ENCODE measurements at regions not wholly inside any gene's neighbourhood (a gene's known extent, or its start where the extent isn't known, plus 50 kb on each side); places are given as distances from the start of the nearest gene placed in this dataset.

DNA sequence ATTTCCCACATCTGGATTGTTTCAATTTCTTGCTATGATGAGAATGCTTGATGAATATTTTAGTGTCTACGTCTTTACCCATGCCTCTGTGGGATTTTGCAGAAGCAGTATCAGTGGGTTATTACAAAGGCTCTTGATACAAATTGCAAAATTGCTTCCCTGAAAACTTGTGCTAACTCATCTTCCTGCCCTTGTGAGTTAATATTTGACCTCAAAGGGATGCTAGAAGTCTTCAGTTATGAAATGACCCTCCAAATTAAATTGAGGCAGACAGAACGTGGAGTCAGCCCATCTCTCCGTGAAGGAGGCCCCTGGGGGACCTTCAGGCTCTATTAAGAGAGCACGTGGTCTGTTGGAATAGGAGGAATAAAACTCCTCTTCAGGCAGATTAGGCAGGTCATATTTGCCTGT is 239.2 kb upstream of the HS6ST1 start:
- no peaks in the 10 kb centered on the region for H3K27me3 ChIP-seq (ENCODE audit: control insufficient read depth in 1 of 2, insufficient read depth in 2 of 2, low read length in 2 of 2)
- no peak overlapping the region for H3K27ac ChIP-seq (ENCODE audit: low read depth in 2 of 2, low read length in 1 of 2)
- peaks cover 0 to under 1% of the 10 kb centered on the region in 2 donors for H3K4me1 ChIP-seq (ENCODE audit: control insufficient read depth in 2 of 2, insufficient read depth in 2 of 2, low read length in 1 of 2)
- H3K9me3 ChIP-seq (ENCODE audit: control insufficient read depth in 2 of 2, insufficient read depth in 1 of 2, low read depth in 1 of 2, low read length in 1 of 2) = no peaks in the 10 kb centered on the region
- no peak overlapping the region for H3K4me3 ChIP-seq (ENCODE audit: low read depth in 1 of 2, low read length in 2 of 2)
- WGBS, 2 donors = 33 to 49% methylated on average over 4 of the region's 4 CpGs
- H3K36me3 ChIP-seq (ENCODE audit: control insufficient read depth in 2 of 2, insufficient read depth in 2 of 2, low read length in 1 of 2) = no peaks in the 10 kb centered on the region

DNA sequence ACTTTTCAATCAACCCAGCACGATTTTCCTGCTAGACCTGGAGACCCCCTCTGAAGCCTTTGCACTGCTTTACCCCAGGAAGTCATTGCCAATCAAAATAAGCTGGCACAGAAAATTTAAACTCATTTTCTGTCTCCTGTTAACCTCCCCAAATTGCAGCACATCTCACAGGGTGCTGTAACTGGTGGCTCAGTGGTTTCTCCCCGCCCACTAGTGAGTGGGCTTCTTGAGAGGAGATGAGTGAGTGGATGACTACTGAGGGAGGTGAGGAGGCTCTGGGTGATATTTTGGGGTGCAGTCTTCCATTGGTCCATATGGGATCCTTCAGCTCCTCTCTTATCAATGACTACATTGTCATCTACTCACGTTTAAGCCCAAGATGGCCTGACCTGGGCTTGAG is 239.8 kb upstream of the HS6ST1 start:
- Histone ChIP-seq H3K27ac (ENCODE audit: low read depth in 2 of 2, low read length in 1 of 2) (no peak overlapping the region), H3K27me3 (ENCODE audit: control insufficient read depth in 1 of 2, insufficient read depth in 2 of 2, low read length in 2 of 2) (no peaks in the 10 kb centered on the region)
- WGBS, 2 donors = 67 to 74% methylated on average over 3 of the region's 3 CpGs

DNA sequence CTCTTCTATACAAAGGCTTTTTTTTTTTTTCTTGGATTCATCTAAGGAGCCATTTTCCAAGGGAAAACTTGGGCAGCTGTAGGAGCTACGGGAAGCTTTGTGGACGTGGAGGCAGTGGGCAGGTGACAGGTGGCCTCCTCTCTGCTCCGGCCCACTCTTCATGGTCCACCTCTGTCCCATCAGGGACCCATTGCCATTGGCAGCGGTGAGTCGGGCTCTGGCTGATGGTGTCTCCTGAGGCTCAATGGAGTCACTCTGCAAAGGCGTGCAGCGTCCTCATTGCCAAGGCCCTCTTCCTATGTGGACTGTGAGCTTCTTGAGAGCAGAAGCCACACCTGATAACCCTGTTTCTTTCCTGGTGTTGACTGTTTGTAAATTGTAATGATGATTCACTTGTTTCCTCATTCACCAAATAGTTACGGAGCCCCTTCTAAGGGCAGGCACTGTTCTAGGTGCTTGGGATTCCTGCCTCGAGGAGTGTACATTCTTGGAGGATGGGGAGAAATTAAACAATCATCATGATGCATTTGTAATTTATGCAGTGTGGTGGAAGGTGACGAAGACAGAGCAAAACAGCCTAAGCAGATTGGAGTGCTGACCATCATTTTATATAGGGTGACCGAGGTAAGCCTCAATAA is 240.3 kb upstream of the HS6ST1 start:
- no peaks in the 10 kb centered on the region for H3K9me3 ChIP-seq (ENCODE audit: control insufficient read depth in 2 of 2, insufficient read depth in 1 of 2, low read depth in 1 of 2, low read length in 1 of 2)
- no peak overlapping the region for H3K27ac ChIP-seq (ENCODE audit: low read depth in 2 of 2, low read length in 1 of 2)
- H3K4me1 ChIP-seq (ENCODE audit: control insufficient read depth in 2 of 2, insufficient read depth in 2 of 2, low read length in 1 of 2) = peaks cover 3 to 8% of the 10 kb centered on the region in 2 donors
- no peaks in the 10 kb centered on the region for H3K36me3 ChIP-seq (ENCODE audit: control insufficient read depth in 2 of 2, insufficient read depth in 2 of 2, low read length in 1 of 2)
- H3K4me3 ChIP-seq (ENCODE audit: low read depth in 1 of 2, low read length in 2 of 2) = no peak overlapping the region
- WGBS, 2 donors = 92% methylated on average over 11 of the region's 11 CpGs
- H3K27me3 ChIP-seq (ENCODE audit: control insufficient read depth in 1 of 2, insufficient read depth in 2 of 2, low read length in 2 of 2) = no peaks in the 10 kb centered on the region

More for the DNA sequence above, 239.8 kb upstream of the HS6ST1 start:
- no peaks in the 10 kb centered on the region for H3K36me3 ChIP-seq (ENCODE audit: control insufficient read depth in 2 of 2, insufficient read depth in 2 of 2, low read length in 1 of 2)
- no peaks in the 10 kb centered on the region for H3K9me3 ChIP-seq (ENCODE audit: control insufficient read depth in 2 of 2, insufficient read depth in 1 of 2, low read depth in 1 of 2, low read length in 1 of 2)
- H3K4me3 ChIP-seq (ENCODE audit: low read depth in 1 of 2, low read length in 2 of 2) = no peak overlapping the region
- peaks cover 3 to 7% of the 10 kb centered on the region in 2 donors for H3K4me1 ChIP-seq (ENCODE audit: control insufficient read depth in 2 of 2, insufficient read depth in 2 of 2, low read length in 1 of 2)

DNA sequence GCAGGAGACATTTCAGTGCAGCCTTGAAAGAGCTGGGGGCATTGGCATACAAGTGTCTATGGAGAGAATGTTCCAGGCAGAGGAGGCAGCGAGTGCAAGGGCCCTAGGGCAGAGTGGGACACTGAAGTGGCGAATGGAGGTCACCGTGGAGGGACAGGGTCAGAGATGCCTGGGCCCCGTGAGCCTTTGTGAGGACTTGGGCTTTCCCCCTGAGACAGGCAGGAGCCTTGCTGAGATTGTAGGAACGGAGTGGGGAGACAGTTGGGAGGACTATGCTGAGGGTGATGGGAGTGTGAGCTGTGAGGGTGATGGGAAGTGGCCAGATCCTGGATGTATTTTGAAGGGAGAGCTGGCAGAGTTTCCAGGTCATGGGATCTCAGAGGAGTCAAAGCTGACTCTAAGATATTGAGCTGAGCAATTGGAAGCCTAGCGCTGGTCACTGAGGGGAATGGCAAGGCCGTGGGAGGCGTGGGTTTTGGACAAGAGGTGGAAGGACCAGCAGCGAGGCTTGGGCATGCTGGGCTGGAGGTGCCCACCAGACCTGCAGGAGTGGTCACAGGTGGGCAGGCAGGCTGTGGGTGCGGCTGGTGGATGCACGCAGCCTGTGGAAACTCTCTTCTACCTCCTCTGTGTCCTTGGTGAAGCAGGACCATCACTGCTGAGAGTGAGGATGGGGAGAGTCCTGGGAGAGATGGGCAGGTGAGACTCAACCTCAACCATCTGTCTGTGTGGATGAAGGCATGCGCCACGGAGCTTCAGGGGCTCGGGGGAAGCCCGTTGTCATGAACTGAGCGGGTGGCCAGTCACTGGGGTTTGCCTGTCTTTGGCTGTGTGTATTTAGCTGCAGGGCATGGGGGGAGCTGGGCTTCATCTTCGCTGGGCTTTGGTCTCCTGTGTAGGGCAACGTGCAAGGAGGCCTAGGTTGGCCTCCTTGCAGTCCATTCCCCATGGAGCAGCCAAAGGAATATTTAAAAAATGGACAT is 241.2 kb upstream of the HS6ST1 start:
- H3K36me3 ChIP-seq (ENCODE audit: control insufficient read depth in 2 of 2, insufficient read depth in 2 of 2, low read length in 1 of 2) = no peaks in the 10 kb centered on the region
- no peaks in the 10 kb centered on the region for H3K9me3 ChIP-seq (ENCODE audit: control insufficient read depth in 2 of 2, insufficient read depth in 1 of 2, low read depth in 1 of 2, low read length in 1 of 2)
- no peak overlapping the region for H3K4me3 ChIP-seq (ENCODE audit: low read depth in 1 of 2, low read length in 2 of 2)
- no peak overlapping the region for H3K27ac ChIP-seq (ENCODE audit: low read depth in 2 of 2, low read length in 1 of 2)
- 91 to 92% methylated on average over 18 of the region's 18 CpGs for WGBS, 2 donors
- peaks cover 3 to 8% of the 10 kb centered on the region in 2 donors for H3K4me1 ChIP-seq (ENCODE audit: control insufficient read depth in 2 of 2, insufficient read depth in 2 of 2, low read length in 1 of 2)
- no peaks in the 10 kb centered on the region for H3K27me3 ChIP-seq (ENCODE audit: control insufficient read depth in 1 of 2, insufficient read depth in 2 of 2, low read length in 2 of 2)

DNA sequence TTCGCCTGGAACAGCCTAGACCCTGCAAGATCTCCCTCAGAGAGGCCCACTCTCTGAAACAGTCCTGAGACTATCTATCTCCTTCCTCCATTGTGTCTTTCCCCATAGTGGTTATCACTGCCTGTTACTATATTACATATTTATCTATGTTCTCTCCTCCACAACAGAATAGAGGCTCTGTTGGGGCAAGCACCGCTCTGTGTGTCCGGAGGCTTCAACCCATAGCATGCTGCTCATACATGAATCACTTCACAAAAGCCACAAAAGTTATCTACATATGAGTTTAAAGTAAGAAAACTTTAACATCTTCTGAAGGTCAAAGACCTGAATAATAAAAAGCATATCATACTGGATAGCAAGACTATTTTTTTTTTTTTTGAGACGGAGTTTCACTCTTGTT is 242.1 kb upstream of the HS6ST1 start:
- WGBS, 2 donors = 91 to 92% methylated on average over 4 of the region's 4 CpGs
- Histone ChIP-seq H3K27me3 (ENCODE audit: control insufficient read depth in 1 of 2, insufficient read depth in 2 of 2, low read length in 2 of 2) (no peaks in the 10 kb centered on the region), H3K4me1 (ENCODE audit: control insufficient read depth in 2 of 2, insufficient read depth in 2 of 2, low read length in 1 of 2) (peaks cover 3 to 8% of the 10 kb centered on the region in 2 donors), H3K9me3 (ENCODE audit: control insufficient read depth in 2 of 2, insufficient read depth in 1 of 2, low read depth in 1 of 2, low read length in 1 of 2) (no peaks in the 10 kb centered on the region), H3K4me3 (ENCODE audit: low read depth in 1 of 2, low read length in 2 of 2) (no peak overlapping the region), H3K27ac (ENCODE audit: low read depth in 2 of 2, low read length in 1 of 2) (no peak overlapping the region), H3K36me3 (ENCODE audit: control insufficient read depth in 2 of 2, insufficient read depth in 2 of 2, low read length in 1 of 2) (no peaks in the 10 kb centered on the region)

DNA sequence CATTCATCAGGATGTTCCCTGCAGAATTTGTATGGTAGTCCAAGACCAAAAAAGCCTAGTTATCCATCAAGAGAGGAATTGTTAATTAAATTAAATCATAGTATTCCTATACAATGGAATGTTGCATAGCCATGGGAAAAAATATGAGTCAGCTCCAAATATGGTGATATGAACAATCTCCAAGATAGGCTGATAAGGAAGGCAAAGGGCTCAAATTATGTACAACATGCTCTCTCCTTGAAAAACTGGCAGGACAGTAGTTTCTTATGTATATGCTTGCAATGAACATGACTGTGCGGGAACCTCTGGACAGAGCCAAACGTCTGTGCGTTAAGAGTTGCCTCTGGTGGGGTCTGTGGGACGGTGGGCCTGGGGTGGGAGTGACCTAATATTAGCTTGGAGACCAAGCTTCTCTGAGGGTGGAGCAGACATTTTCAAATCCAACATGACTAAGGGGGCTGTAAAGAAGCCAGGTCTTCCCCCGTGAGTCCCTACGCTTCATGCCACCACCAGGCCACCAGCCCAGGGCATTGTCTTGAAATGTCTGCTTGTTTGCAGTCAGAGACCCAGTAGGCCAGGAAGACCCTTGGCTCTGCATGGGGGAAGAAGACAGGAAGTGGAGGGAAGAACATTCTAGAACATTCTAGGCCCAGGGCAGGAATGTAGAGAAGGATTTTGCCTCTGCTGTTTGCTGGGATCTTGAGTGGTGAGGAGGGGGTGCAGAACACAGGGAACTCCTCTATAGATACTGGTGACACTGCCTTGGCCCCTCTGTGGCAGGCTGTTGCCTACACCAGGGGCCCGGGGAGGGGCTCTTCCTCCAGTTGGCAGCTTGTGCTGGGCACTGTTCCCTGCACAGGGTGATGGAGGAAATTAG is 244.0 kb upstream of the HS6ST1 start:
- 67 to 71% methylated on average over 7 of the region's 7 CpGs for WGBS, 2 donors
- Histone ChIP-seq H3K36me3 (ENCODE audit: control insufficient read depth in 2 of 2, insufficient read depth in 2 of 2, low read length in 1 of 2) (no peaks in the 10 kb centered on the region), H3K4me3 (ENCODE audit: low read depth in 1 of 2, low read length in 2 of 2) (no peak overlapping the region), H3K9me3 (ENCODE audit: control insufficient read depth in 2 of 2, insufficient read depth in 1 of 2, low read depth in 1 of 2, low read length in 1 of 2) (no peaks in the 10 kb centered on the region), H3K27me3 (ENCODE audit: control insufficient read depth in 1 of 2, insufficient read depth in 2 of 2, low read length in 2 of 2) (no peaks in the 10 kb centered on the region), H3K27ac (ENCODE audit: low read depth in 2 of 2, low read length in 1 of 2) (no peak overlapping the region), H3K4me1 (ENCODE audit: control insufficient read depth in 2 of 2, insufficient read depth in 2 of 2, low read length in 1 of 2) (peaks cover 3 to 8% of the 10 kb centered on the region in 2 donors)

DNA sequence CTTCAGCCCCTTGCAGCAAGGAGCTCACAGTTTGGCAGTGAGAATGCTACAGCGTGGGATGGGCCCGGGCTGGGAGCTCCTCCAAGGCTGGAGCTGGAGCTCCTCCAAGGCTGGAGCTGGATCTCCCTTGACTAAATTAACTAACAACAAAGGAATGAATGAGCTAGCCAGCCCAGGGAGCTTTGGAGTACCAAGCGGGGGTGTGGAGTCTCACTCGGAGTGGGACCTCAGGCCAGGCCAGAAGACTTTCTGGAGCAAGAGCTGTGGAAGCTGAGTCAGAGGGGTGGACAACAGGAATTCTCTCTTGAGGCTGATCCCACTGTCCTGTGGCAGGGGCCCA is 244.7 kb upstream of the HS6ST1 start:
- 28 to 45% methylated on average over 4 of the region's 4 CpGs for WGBS, 2 donors
- H3K4me1 ChIP-seq (ENCODE audit: control insufficient read depth in 2 of 2, insufficient read depth in 2 of 2, low read length in 1 of 2) = peaks cover 3 to 8% of the 10 kb centered on the region in 2 donors
- H3K4me3 ChIP-seq (ENCODE audit: low read depth in 1 of 2, low read length in 2 of 2) = no peak overlapping the region
- no peaks in the 10 kb centered on the region for H3K36me3 ChIP-seq (ENCODE audit: control insufficient read depth in 2 of 2, insufficient read depth in 2 of 2, low read length in 1 of 2)
- no peak overlapping the region for H3K27ac ChIP-seq (ENCODE audit: low read depth in 2 of 2, low read length in 1 of 2)
- no peaks in the 10 kb centered on the region for H3K27me3 ChIP-seq (ENCODE audit: control insufficient read depth in 1 of 2, insufficient read depth in 2 of 2, low read length in 2 of 2)
- H3K9me3 ChIP-seq (ENCODE audit: control insufficient read depth in 2 of 2, insufficient read depth in 1 of 2, low read depth in 1 of 2, low read length in 1 of 2) = no peaks in the 10 kb centered on the region

DNA sequence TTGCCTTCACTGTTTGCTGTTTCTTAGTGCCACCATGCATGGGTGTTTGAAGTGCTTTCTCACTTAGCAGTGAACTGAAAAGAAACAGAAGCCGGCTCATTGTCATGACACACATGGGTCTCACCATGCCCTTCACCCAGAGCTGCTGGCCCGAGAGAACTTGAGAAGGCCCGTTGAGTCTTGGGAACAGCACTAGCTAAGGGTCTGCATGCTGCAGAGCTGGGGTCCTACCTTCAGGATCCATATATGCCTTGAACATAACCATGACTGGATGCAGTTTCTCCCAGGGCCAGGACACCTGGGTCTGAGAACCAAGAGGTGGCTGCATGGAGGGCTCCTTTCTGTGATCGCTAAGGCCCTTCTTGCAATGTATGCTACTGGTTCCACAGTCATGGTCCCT is 245.5 kb upstream of the HS6ST1 start:
- H3K36me3 ChIP-seq (ENCODE audit: control insufficient read depth in 2 of 2, insufficient read depth in 2 of 2, low read length in 1 of 2) = no peaks in the 10 kb centered on the region
- H3K4me3 ChIP-seq (ENCODE audit: low read depth in 1 of 2, low read length in 2 of 2) = no peak overlapping the region
- 92 to 95% methylated on average over 4 of the region's 4 CpGs for WGBS, 2 donors
- H3K9me3 ChIP-seq (ENCODE audit: control insufficient read depth in 2 of 2, insufficient read depth in 1 of 2, low read depth in 1 of 2, low read length in 1 of 2) = no peaks in the 10 kb centered on the region
- H3K4me1 ChIP-seq (ENCODE audit: control insufficient read depth in 2 of 2, insufficient read depth in 2 of 2, low read length in 1 of 2) = peaks cover 3 to 8% of the 10 kb centered on the region in 2 donors
- H3K27ac ChIP-seq (ENCODE audit: low read depth in 2 of 2, low read length in 1 of 2) = no peak overlapping the region
- H3K27me3 ChIP-seq (ENCODE audit: control insufficient read depth in 1 of 2, insufficient read depth in 2 of 2, low read length in 2 of 2) = no peaks in the 10 kb centered on the region

DNA sequence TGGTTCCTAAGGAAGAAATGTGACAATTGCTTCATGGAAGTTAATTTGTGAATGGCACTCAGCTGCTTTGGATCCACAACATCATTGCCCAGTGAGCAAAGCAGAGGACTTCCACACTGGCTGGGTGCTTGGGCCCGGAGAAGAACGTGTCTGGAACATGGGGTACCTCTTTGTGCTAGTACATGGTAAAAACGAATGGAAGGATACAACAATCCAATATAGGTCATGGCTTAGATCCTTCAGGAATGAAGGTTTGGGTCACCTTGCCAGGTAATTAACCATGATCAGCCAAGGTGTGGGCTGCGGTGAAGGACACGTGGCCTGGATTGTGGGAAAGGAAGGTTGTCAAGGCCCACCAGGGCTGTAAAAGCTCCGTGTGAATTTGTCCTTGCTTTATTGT is 245.9 kb upstream of the HS6ST1 start:
- H3K27me3 ChIP-seq (ENCODE audit: control insufficient read depth in 1 of 2, insufficient read depth in 2 of 2, low read length in 2 of 2) = no peaks in the 10 kb centered on the region
- no peaks in the 10 kb centered on the region for H3K9me3 ChIP-seq (ENCODE audit: control insufficient read depth in 2 of 2, insufficient read depth in 1 of 2, low read depth in 1 of 2, low read length in 1 of 2)
- H3K36me3 ChIP-seq (ENCODE audit: control insufficient read depth in 2 of 2, insufficient read depth in 2 of 2, low read length in 1 of 2) = no peaks in the 10 kb centered on the region
- H3K27ac ChIP-seq (ENCODE audit: low read depth in 2 of 2, low read length in 1 of 2) = no peak overlapping the region
- WGBS, 2 donors = 89 to 92% methylated on average over 6 of the region's 6 CpGs
- H3K4me3 ChIP-seq (ENCODE audit: low read depth in 1 of 2, low read length in 2 of 2) = no peak overlapping the region
- peaks cover 3 to 8% of the 10 kb centered on the region in 2 donors for H3K4me1 ChIP-seq (ENCODE audit: control insufficient read depth in 2 of 2, insufficient read depth in 2 of 2, low read length in 1 of 2)
